OCI-LY1 (cell line): ENCODE measurements at regions not wholly inside any gene's neighbourhood (a gene's known extent, or its start where the extent isn't known, plus 50 kb on each side); places are given as distances from the start of the nearest gene placed in this dataset.

Experiments used
- H2AFZ ChIP-seq: fragments of 200-600 bp; sonication (generic), shearing (Covaris generic); 2 replicates; pipeline ENCODE4 v1.6.0; 2014; ENCODE audit warnings: antibody characterized with exemption, mild to moderate bottlenecking, low read length
- H3F3A ChIP-seq: fragments of 200-600 bp; sonication (generic), shearing (Covaris generic); 2 replicates; pipeline ENCODE4 v1.6.0; 2014; ENCODE audit warnings: mild to moderate bottlenecking, antibody characterized with exemption, low read length, moderate library complexity; ENCODE audit not compliant: insufficient read depth
- H3K27ac ChIP-seq: fragments of 200-600 bp; sonication (generic); 2 replicates; pipeline ENCODE4 v1.5.1; 2014; ENCODE audit warnings: low read length, mixed run types, mild to moderate bottlenecking, low read depth; ENCODE audit not compliant: poor library complexity, severe bottlenecking
- H3K27me3 ChIP-seq: fragments of 200-600 bp; sonication (generic); 2 replicates; pipeline ENCODE4 v1.6.0; 2014; ENCODE audit warnings: antibody characterized with exemption, mild to moderate bottlenecking, low read length, moderate library complexity; ENCODE audit not compliant: insufficient read depth
- H3K36me3 ChIP-seq: fragments of 200-600 bp; sonication (generic); 2 replicates; pipeline ENCODE4 v1.6.1; 2014; ENCODE audit warnings: mild to moderate bottlenecking, antibody characterized with exemption, low read length, moderate library complexity, mixed read lengths; ENCODE audit not compliant: insufficient read depth
- H3K4me1 ChIP-seq: fragments of 200-600 bp; sonication (generic); 2 replicates; pipeline ENCODE4 v1.5.1; 2014; ENCODE audit warnings: mild to moderate bottlenecking, low read length, moderate library complexity; ENCODE audit not compliant: insufficient read depth, severe bottlenecking
- H3K4me2 ChIP-seq: fragments of 200-600 bp; sonication (generic), shearing (Covaris generic); 2 replicates; pipeline ENCODE4 v1.6.1; 2014; ENCODE audit warnings: low read length
- H3K4me3 ChIP-seq: fragments of 200-600 bp; sonication (generic); 2 replicates; pipeline ENCODE4 v1.5.1; 2014; ENCODE audit warnings: low read length, low read depth, mild to moderate bottlenecking, mixed read lengths; ENCODE audit not compliant: poor library complexity, severe bottlenecking
- H3K79me2 ChIP-seq: fragments of 200-600 bp; shearing (Covaris generic); 2 replicates; pipeline ENCODE4 v1.6.1; 2016; ENCODE audit warnings: mixed run types, low read length, mixed read lengths; ENCODE audit not compliant: insufficient read depth
- H3K9ac ChIP-seq: fragments of 200-600 bp; sonication (generic), shearing (Covaris generic); 2 replicates; pipeline ENCODE4 v1.6.1; 2014; ENCODE audit warnings: mild to moderate bottlenecking, low read length, mixed read lengths
- H3K9me2 ChIP-seq: fragments of 200-600 bp; sonication (generic), shearing (Covaris generic); 2 replicates; pipeline ENCODE4 v1.6.1; 2014; ENCODE audit warnings: low read depth, mild to moderate bottlenecking, low read length, mixed read lengths
- H3K9me3 ChIP-seq: fragments of 200-600 bp; shearing (Covaris generic); 2 replicates; pipeline ENCODE4 v1.6.1; 2014; ENCODE audit warnings: low read length, mixed read lengths
- H4K20me1 ChIP-seq: fragments of 200-600 bp; sonication (generic), shearing (Covaris generic); 2 replicates; pipeline ENCODE4 v1.6.0; 2016; ENCODE audit warnings: mild to moderate bottlenecking, low read length; ENCODE audit not compliant: insufficient read depth
- CTCF ChIP-seq: fragments of 200-600 bp; sonication (generic), shearing (Covaris generic); IDR thresholded peaks from 2 replicates; pipeline ENCODE4 v1.5.1; 2017; ENCODE audit warnings: mild to moderate bottlenecking, antibody characterized with exemption, low read length, moderate library complexity, mixed read lengths
- EZH2 ChIP-seq: fragments of 200-600 bp; sonication (generic), shearing (Covaris generic); IDR thresholded peaks from 2 replicates; pipeline ENCODE4 v1.8.0; 2017; ENCODE audit warnings: borderline replicate concordance, mixed run types, mild to moderate bottlenecking, antibody characterized with exemption, low read length, moderate library complexity, mixed read lengths

- no peak overlapping the region for H3K9ac ChIP-seq
- H3F3A ChIP-seq = no peaks in the 10 kb centered on the region
- H4K20me1 ChIP-seq = no peaks in the 10 kb centered on the region
- TF ChIP-seq CTCF (no peak), EZH2 (no peak)
- H3K4me2 ChIP-seq = no peak overlapping the region
- H3K4me3 ChIP-seq = no peak overlapping the region
- no peaks in the 10 kb centered on the region for H3K36me3 ChIP-seq
- no peaks in the 10 kb centered on the region for H3K9me2 ChIP-seq
- no peaks in the 10 kb centered on the region for H3K4me1 ChIP-seq
- no peaks in the 10 kb centered on the region for H3K27me3 ChIP-seq
- H2AFZ ChIP-seq = no peak overlapping the region
- H3K27ac ChIP-seq = no peak overlapping the region
- H3K9me3 ChIP-seq = no peaks in the 10 kb centered on the region
- no peaks in the 10 kb centered on the region for H3K79me2 ChIP-seq
Measured at GRCh38 chr12:66852765-66853164, 173.9 kb upstream of the GRIP1 start.

- H3F3A ChIP-seq = no peaks in the 10 kb centered on the region
- no peaks in the 10 kb centered on the region for H3K9me3 ChIP-seq
- H3K27me3 ChIP-seq = no peaks in the 10 kb centered on the region; the same call in 1 of the 2 replicates
- no peak overlapping the region for H2AFZ ChIP-seq
- H3K36me3 ChIP-seq = no peaks in the 10 kb centered on the region
- H3K9me2 ChIP-seq = no peaks in the 10 kb centered on the region
- H3K79me2 ChIP-seq = no peaks in the 10 kb centered on the region
- TF ChIP-seq EZH2 (no peak), CTCF (no peak)
- no peak overlapping the region for H3K9ac ChIP-seq
- H4K20me1 ChIP-seq = no peaks in the 10 kb centered on the region
- no peak overlapping the region for H3K4me2 ChIP-seq
- H3K4me1 ChIP-seq = no peaks in the 10 kb centered on the region
- H3K27ac ChIP-seq = no peak overlapping the region
- H3K4me3 ChIP-seq = no peak overlapping the region
Measured at GRCh38 chr12:66859751-66860440, 181.0 kb upstream of the GRIP1 start.

- no peaks in the 10 kb centered on the region for H3K36me3 ChIP-seq
- H3K9me2 ChIP-seq = no peaks in the 10 kb centered on the region
- H3F3A ChIP-seq = no peaks in the 10 kb centered on the region
- H2AFZ ChIP-seq = no peak overlapping the region
- no peak overlapping the region for H3K4me3 ChIP-seq
- TF ChIP-seq CTCF (peak; percentile 93), EZH2 (no peak)
- no peak overlapping the region for H3K9ac ChIP-seq
- no peaks in the 10 kb centered on the region for H3K4me1 ChIP-seq
- no peak overlapping the region for H3K27ac ChIP-seq
- no peaks in the 10 kb centered on the region for H4K20me1 ChIP-seq
- H3K4me2 ChIP-seq = no peak overlapping the region
- no peaks in the 10 kb centered on the region for H3K79me2 ChIP-seq
- H3K9me3 ChIP-seq = no peaks in the 10 kb centered on the region
- H3K27me3 ChIP-seq = no peaks in the 10 kb centered on the region; the same call in 1 of the 2 replicates
Measured at GRCh38 chr12:66860752-66861750, 182.2 kb upstream of the GRIP1 start.
